ENCODE measurements at regions not wholly inside any gene's neighbourhood (a gene's known extent, or its start where the extent isn't known, plus 50 kb on each side); places are given as distances from the start of the nearest gene placed in this dataset.

DNA sequence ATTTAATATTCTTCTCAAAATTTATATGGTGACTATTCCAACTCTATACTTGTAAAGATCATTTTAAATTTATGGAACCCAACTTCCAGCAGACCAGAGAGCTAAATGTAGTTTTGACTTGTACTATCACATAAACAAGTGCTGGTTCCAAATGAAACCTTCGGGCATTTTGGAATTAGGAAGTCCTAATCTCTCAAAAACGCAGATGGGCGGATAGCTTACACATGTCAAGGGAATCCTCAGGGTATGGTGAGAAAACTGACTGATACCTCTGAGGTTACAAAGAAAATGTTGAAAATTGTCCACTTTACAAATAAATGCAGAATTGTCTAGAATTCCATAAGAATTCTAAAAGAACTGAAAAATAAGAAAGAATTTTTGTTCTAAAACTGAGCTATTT lies 224.1 kb downstream of the SS18 start:
- no peaks in the 10 kb centered on the region for H3K9me3 Mint-ChIP-seq (ENCODE audit: insufficient read depth)
- Histone ChIP-seq H3K36me3 (replicated peaks in 1 of 2; ENCODE audit: control extremely low read depth in 1 of 2, control insufficient read depth in 1 of 2, extremely low read depth in 1 of 2, insufficient read depth in 2 of 2, low read length in 1 of 2) (no peaks in the 10 kb centered on the region), H2AFZ (ENCODE audit: insufficient read depth, low read depth, low read length, poor library complexity, severe bottlenecking) (no peak overlapping the region), H3K4me2 (replicated peaks; ENCODE audit: low read depth, low read length, poor library complexity, severe bottlenecking) (no peak overlapping the region), H3K79me2 (ENCODE audit: control insufficient read depth, insufficient read depth, low read length) (no peaks in the 10 kb centered on the region), H3K27me3 (replicated peaks in 1 of 4; ENCODE audit: control extremely low read depth in 1 of 4, control insufficient read depth in 3 of 4, insufficient read depth in 4 of 4, low read length in 3 of 4) (no peaks in the 10 kb centered on the region), H3K9me3 (ENCODE audit: control extremely low read depth in 1 of 3, control insufficient read depth in 2 of 3, insufficient read depth in 1 of 3, low read length in 2 of 3) (no peaks in the 10 kb centered on the region), H4K20me1 (ENCODE audit: control insufficient read depth, insufficient read depth, low read length, poor library complexity, severe bottlenecking) (no peaks in the 10 kb centered on the region), H3K4me3 (ENCODE audit: control extremely low read depth in 1 of 5, extremely low read depth in 1 of 5, insufficient read depth in 1 of 5, low read depth in 2 of 5, low read length in 4 of 5) (no peak overlapping the region), H3K4me1 (ENCODE audit: control insufficient read depth in 2 of 2, insufficient read depth in 2 of 2, low read length in 2 of 2) (no peaks in the 10 kb centered on the region), H3K27ac (ENCODE audit: low read length in 2 of 2) (no peak overlapping the region), H3K9ac (ENCODE audit: low read length) (no peak overlapping the region)
- CTCF ChIA-PET, result no interaction called here
- H3K27me3 Mint-ChIP-seq, result peaks cover 9% of the 10 kb centered on the region
- TF ChIP-seq EZH2 (IDR thresholded peaks at IDR 0.05; ENCODE audit: borderline replicate concordance, insufficient read depth, low read depth, low read length, poor library complexity, severe bottlenecking), result no peak
- TF ChIP-seq, protein P1, sequence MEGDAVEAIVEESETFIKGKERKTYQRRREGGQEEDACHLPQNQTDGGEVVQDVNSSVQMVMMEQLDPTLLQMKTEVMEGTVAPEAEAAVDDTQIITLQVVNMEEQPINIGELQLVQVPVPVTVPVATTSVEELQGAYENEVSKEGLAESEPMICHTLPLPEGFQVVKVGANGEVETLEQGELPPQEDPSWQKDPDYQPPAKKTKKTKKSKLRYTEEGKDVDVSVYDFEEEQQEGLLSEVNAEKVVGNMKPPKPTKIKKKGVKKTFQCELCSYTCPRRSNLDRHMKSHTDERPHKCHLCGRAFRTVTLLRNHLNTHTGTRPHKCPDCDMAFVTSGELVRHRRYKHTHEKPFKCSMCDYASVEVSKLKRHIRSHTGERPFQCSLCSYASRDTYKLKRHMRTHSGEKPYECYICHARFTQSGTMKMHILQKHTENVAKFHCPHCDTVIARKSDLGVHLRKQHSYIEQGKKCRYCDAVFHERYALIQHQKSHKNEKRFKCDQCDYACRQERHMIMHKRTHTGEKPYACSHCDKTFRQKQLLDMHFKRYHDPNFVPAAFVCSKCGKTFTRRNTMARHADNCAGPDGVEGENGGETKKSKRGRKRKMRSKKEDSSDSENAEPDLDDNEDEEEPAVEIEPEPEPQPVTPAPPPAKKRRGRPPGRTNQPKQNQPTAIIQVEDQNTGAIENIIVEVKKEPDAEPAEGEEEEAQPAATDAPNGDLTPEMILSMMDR (IDR thresholded peaks at IDR 0.05), result no peak
- no peak overlapping the region for H3K27ac Mint-ChIP-seq
- DNase-seq (no peak), ATAC-seq (ENCODE audit: low read depth) (no peak)
- no peak overlapping the region for H3K4me3 Mint-ChIP-seq
- no CpG with 5 or more reads among the region's 3 CpGs for WGBS (ENCODE audit: insufficient coverage)
- POLR2A ChIA-PET, result no interaction called here
- intact Hi-C loops (cut with micrococcal nuclease), result no loop called here
- no peaks in the 10 kb centered on the region for H3K4me1 Mint-ChIP-seq

DNA sequence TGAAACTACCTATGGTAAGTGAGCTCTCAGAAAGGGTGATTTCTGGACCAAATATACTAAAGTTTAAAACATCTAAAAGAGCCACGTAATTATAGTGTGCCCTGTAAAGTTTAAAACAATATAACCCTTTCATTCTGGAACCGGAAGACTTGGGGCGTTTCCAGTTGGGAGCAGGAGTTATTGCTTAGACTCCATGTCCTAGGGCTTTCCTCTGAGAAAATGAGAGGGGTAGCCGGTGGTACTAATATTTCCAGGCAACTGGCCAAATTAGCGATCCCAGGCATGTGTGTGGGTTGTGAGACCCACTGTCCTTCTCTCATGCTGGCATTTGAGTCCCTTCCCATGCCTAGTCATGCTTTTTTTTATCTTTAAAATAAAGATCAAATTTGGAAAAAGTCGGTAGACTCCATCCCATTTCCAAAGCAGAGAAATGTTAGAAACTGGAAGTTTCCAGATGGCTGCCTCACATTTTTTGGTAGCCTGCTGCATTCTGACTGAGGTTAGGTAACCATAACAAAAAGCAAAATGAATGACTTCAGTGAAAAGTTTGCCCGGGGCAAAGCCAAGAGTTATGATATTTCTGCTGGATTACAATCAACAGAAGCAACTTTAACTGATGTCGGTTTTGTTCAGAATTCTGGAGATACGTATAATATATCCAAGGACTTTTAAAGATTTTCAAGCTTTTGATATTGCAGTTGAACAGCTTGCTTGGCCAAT lies 227.4 kb downstream of the SS18 start:
- Histone ChIP-seq H3K4me3 (ENCODE audit: control extremely low read depth in 1 of 5, extremely low read depth in 1 of 5, insufficient read depth in 1 of 5, low read depth in 2 of 5, low read length in 4 of 5) (no peak overlapping the region), H3K9me3 (ENCODE audit: control extremely low read depth in 1 of 3, control insufficient read depth in 2 of 3, insufficient read depth in 1 of 3, low read length in 2 of 3) (no peaks in the 10 kb centered on the region), H4K20me1 (ENCODE audit: control insufficient read depth, insufficient read depth, low read length, poor library complexity, severe bottlenecking) (no peaks in the 10 kb centered on the region), H2AFZ (ENCODE audit: insufficient read depth, low read depth, low read length, poor library complexity, severe bottlenecking) (no peak overlapping the region), H3K36me3 (replicated peaks in 1 of 2; ENCODE audit: control extremely low read depth in 1 of 2, control insufficient read depth in 1 of 2, extremely low read depth in 1 of 2, insufficient read depth in 2 of 2, low read length in 1 of 2) (no peaks in the 10 kb centered on the region), H3K79me2 (ENCODE audit: control insufficient read depth, insufficient read depth, low read length) (no peaks in the 10 kb centered on the region), H3K4me2 (replicated peaks; ENCODE audit: low read depth, low read length, poor library complexity, severe bottlenecking) (no peak overlapping the region), H3K27me3 (replicated peaks in 1 of 4; ENCODE audit: control extremely low read depth in 1 of 4, control insufficient read depth in 3 of 4, insufficient read depth in 4 of 4, low read length in 3 of 4) (no peaks in the 10 kb centered on the region), H3K27ac (ENCODE audit: low read length in 2 of 2) (no peak overlapping the region), H3K9ac (ENCODE audit: low read length) (no peak overlapping the region), H3K4me1 (ENCODE audit: control insufficient read depth in 2 of 2, insufficient read depth in 2 of 2, low read length in 2 of 2) (no peaks in the 10 kb centered on the region)
- DNase-seq, result no peak
- CTCF ChIA-PET, result no interaction called here
- peaks cover 9% of the 10 kb centered on the region for H3K27me3 Mint-ChIP-seq
- no CpG with 5 or more reads among the region's 9 CpGs for WGBS (ENCODE audit: insufficient coverage)
- TF ChIP-seq, protein P1 (IDR thresholded peaks at IDR 0.05), result no peak
- TF ChIP-seq EZH2 (IDR thresholded peaks at IDR 0.05; ENCODE audit: borderline replicate concordance, insufficient read depth, low read depth, low read length, poor library complexity, severe bottlenecking), result no peak
- intact Hi-C loops (cut with micrococcal nuclease), result no loop called here
- no peak overlapping the region for H3K4me3 Mint-ChIP-seq
- no peak overlapping the region for H3K27ac Mint-ChIP-seq
- no peaks in the 10 kb centered on the region for H3K9me3 Mint-ChIP-seq (ENCODE audit: insufficient read depth)
- ATAC-seq (ENCODE audit: low read depth), result no peak
- H3K4me1 Mint-ChIP-seq, result no peaks in the 10 kb centered on the region
- POLR2A ChIA-PET, result no interaction called here

All from B cell (primary cell).